ENCODE measurements at regions not wholly inside any gene's neighbourhood (a gene's known extent, or its start where the extent isn't known, plus 50 kb on each side); places are given as distances from the start of the nearest gene placed in this dataset.

GRCh38 chrX:26848511-26848910 lies 614.6 kb downstream of the PPP4R3C start:
- TF ChIP-seq CTCF (IDR thresholded peaks at IDR 0.05) (no peak), POLR2A (IDR thresholded peaks at IDR 0.05) (no peak)

All from Peyer's patch (tissue), 4 donors.